CD14-positive monocyte (primary cell): ENCODE measurements at regions not wholly inside any gene's neighbourhood (a gene's known extent, or its start where the extent isn't known, plus 50 kb on each side); places are given as distances from the start of the nearest gene placed in this dataset.

Experiments
- DNase-seq, 3 donors: peaks; one replicate each; pipeline ENCODE4 v3.0.0-alpha.2; 2011 to 2022
- H2AFZ ChIP-seq: 2 replicates; pipeline ENCODE4 v1.6.0; 2012; ENCODE audit warnings: mild to moderate bottlenecking, low read depth, low read length, inconsistent platforms; ENCODE audit not compliant: insufficient read depth, poor library complexity, severe bottlenecking
- H3K27ac ChIP-seq, 2 donors: 1 replicate in 1 of 2; 2 replicates in 1 of 2; pipeline ENCODE4 v1.5.1; 2012 to 2013; ENCODE audit warnings: low read length in 2 of 2, control low read depth in 1 of 2, inconsistent platforms in 1 of 2, low read depth in 1 of 2, mild to moderate bottlenecking in 1 of 2
- H3K27me3 ChIP-seq, 2 donors: one replicate each; pipeline versions ENCODE4 v1.6.0 to v1.6.1; 2011 to 2013; ENCODE audit warnings: low read length in 2 of 2; ENCODE audit not compliant: control insufficient read depth in 2 of 2, insufficient read depth in 2 of 2
- H3K36me3 ChIP-seq, 2 donors: replicated peaks in 1 of 2; 1 replicate in 1 of 2; 2 replicates in 1 of 2; pipeline versions ENCODE4 v1.5.1 to v1.6.1; 2012 to 2013; ENCODE audit warnings: low read length in 2 of 2, control low read depth in 1 of 2, inconsistent platforms in 1 of 2, mild to moderate bottlenecking in 1 of 2; ENCODE audit not compliant: insufficient read depth in 2 of 2, control insufficient read depth in 1 of 2
- H3K4me1 ChIP-seq, 2 donors: 1 replicate in 1 of 2; 2 replicates in 1 of 2; pipeline versions ENCODE4 v1.5.1 to v1.6.1; 2012 to 2013; ENCODE audit warnings: low read length in 2 of 2, control low read depth in 1 of 2, inconsistent platforms in 1 of 2, mild to moderate bottlenecking in 1 of 2, moderate library complexity in 1 of 2; ENCODE audit not compliant: insufficient read depth in 2 of 2, control insufficient read depth in 1 of 2
- H3K4me2 ChIP-seq: replicated peaks from 2 replicates; pipeline ENCODE3; 2012; ENCODE audit warnings: low read length, moderate library complexity, mild to moderate bottlenecking; ENCODE audit not compliant: poor library complexity, severe bottlenecking; ENCODE audit errors: extremely low read depth
- H3K4me3 ChIP-seq, 3 experiments: fragments of 200-600 bp in 1 of 3; sonication (generic) in 1 of 3; replicated peaks in 1 of 3; 1 replicate in 2 of 3; 2 replicates in 1 of 3; pipeline ENCODE4 v1.5.1; 2011 to 2013; ENCODE audit warnings: low read length in 3 of 3, mild to moderate bottlenecking in 3 of 3, control low read depth in 2 of 3, low read depth in 2 of 3, inconsistent platforms in 1 of 3, moderate library complexity in 1 of 3
- H3K79me2 ChIP-seq: 2 replicates; pipeline ENCODE4 v1.6.0; 2012; ENCODE audit warnings: mild to moderate bottlenecking, control low read depth, inconsistent platforms, low read length, moderate library complexity; ENCODE audit not compliant: insufficient read depth
- H3K9ac ChIP-seq: 2 replicates; pipeline ENCODE4 v1.6.0; 2017; ENCODE audit warnings: low read length, mild to moderate bottlenecking; ENCODE audit not compliant: insufficient read depth, poor library complexity, severe bottlenecking
- H3K9me3 ChIP-seq, 2 donors: replicated peaks in 1 of 2; 1 replicate in 1 of 2; 2 replicates in 1 of 2; pipeline versions ENCODE4 v1.5.1 to v1.6.1; 2012 to 2013; ENCODE audit warnings: low read length in 2 of 2, control low read depth in 1 of 2; ENCODE audit not compliant: control insufficient read depth in 1 of 2, insufficient read depth in 1 of 2
- H4K20me1 ChIP-seq: 2 replicates; pipeline ENCODE4 v1.6.0; 2012; ENCODE audit warnings: mild to moderate bottlenecking, low read length, control low read depth, moderate library complexity; ENCODE audit not compliant: insufficient read depth
- H3K27ac Mint-ChIP-seq, 7 donors: one replicate each; pipeline ENCODE4 v1.8.0; 2020; ENCODE audit warnings: mild to moderate bottlenecking in 7 of 7, mixed read lengths in 7 of 7, moderate library complexity in 6 of 7, inconsistent platforms in 2 of 7
- H3K27me3 Mint-ChIP-seq, 3 donors: one replicate each; pipeline ENCODE4 v1.8.0; 2021 to 2022; ENCODE audit warnings: low read depth in 3 of 3, mild to moderate bottlenecking in 3 of 3, mixed read lengths in 3 of 3, moderate library complexity in 3 of 3, inconsistent platforms in 1 of 3
- H3K36me3 Mint-ChIP-seq, 2 donors: one replicate each; pipeline ENCODE4 v1.8.0; 2020; ENCODE audit warnings: mixed read lengths in 2 of 2, inconsistent platforms in 1 of 2, mild to moderate bottlenecking in 1 of 2
- H3K4me1 Mint-ChIP-seq: one replicate; pipeline ENCODE4 v1.8.0; 2020; ENCODE audit warnings: mild to moderate bottlenecking, mixed read lengths
- H3K4me3 Mint-ChIP-seq, 2 donors: one replicate each; pipeline ENCODE4 v1.8.0; 2020; ENCODE audit warnings: mild to moderate bottlenecking in 2 of 2, mixed read lengths in 2 of 2, moderate library complexity in 1 of 2
- H3K9me3 Mint-ChIP-seq, 7 donors: one replicate each; pipeline ENCODE4 v1.8.0; 2020 to 2022; ENCODE audit warnings: mixed read lengths in 7 of 7, mild to moderate bottlenecking in 6 of 7, moderate library complexity in 6 of 7, inconsistent platforms in 2 of 7
- WGBS: methylation state at CpG from one replicate; pipeline ENCODE4 v1.1.5; 2013; ENCODE audit warnings: missing lambda C conversion rate; ENCODE audit not compliant: insufficient coverage; 5-methylcytosine and 5-hydroxymethylcytosine counted together
- intact Hi-C, 2 donors: fragments of 100-400 bp; cut with micrococcal nuclease; formaldehyde crosslinking; loops; one replicate each; pipeline versions ENCODE4 v1.15.0 to v1.15.1; 2023
- TF ChIP-seq, protein P1 (sequence below): fragments of 200-600 bp; IDR thresholded peaks from one replicate; pipeline ENCODE4 v1.8.0; 2022; ENCODE audit warnings: antibody characterized with exemption, mild to moderate bottlenecking

DNA sequence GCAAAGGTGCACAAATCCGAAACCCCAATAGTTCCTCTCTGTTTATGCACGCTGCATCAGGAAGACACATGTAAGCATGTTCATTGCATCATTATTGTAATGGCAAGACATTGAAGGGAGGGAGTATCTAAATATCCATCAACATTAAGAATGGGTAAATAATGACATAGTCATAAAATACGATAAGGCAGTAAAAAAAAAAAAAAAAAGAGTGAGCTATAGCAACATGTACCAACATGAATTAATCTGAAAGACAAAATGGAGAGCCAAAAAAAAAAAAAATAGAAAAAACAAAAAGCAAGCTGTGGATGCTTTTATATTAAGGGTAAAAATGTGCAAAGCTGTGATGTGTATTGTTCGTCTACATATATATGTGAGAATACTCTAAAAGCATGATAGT is 70.2 kb upstream of the ABLIM1 start:
- Histone ChIP-seq H4K20me1 (no peaks in the 10 kb centered on the region), H3K4me2 (no peak overlapping the region), H2AFZ (no peak overlapping the region), H3K27me3 (no peaks in the 10 kb centered on the region), H3K9ac (no peak overlapping the region), H3K36me3 (no peaks in the 10 kb centered on the region), H3K4me1 (no peaks in the 10 kb centered on the region), H3K27ac (no peak overlapping the region), H3K4me3 (no peak overlapping the region), H3K9me3 (no peaks in the 10 kb centered on the region), H3K79me2 (no peaks in the 10 kb centered on the region)
- H3K36me3 Mint-ChIP-seq = no peaks in the 10 kb centered on the region
- H3K4me1 Mint-ChIP-seq = peaks cover 3% of the 10 kb centered on the region
- H3K27me3 Mint-ChIP-seq = peaks cover 0 to 3% (median under 1%) of the 10 kb centered on the region in 3 donors
- intact Hi-C loops = no loop called here
- no peak overlapping the region for H3K27ac Mint-ChIP-seq
- peaks cover 0 to 5% (median 0%) of the 10 kb centered on the region in 7 donors for H3K9me3 Mint-ChIP-seq
- no peak overlapping the region for H3K4me3 Mint-ChIP-seq
- DNase-seq = no peak
- WGBS = no CpG with 5 or more reads among the region's 4 CpGs
- TF ChIP-seq, protein P1, sequence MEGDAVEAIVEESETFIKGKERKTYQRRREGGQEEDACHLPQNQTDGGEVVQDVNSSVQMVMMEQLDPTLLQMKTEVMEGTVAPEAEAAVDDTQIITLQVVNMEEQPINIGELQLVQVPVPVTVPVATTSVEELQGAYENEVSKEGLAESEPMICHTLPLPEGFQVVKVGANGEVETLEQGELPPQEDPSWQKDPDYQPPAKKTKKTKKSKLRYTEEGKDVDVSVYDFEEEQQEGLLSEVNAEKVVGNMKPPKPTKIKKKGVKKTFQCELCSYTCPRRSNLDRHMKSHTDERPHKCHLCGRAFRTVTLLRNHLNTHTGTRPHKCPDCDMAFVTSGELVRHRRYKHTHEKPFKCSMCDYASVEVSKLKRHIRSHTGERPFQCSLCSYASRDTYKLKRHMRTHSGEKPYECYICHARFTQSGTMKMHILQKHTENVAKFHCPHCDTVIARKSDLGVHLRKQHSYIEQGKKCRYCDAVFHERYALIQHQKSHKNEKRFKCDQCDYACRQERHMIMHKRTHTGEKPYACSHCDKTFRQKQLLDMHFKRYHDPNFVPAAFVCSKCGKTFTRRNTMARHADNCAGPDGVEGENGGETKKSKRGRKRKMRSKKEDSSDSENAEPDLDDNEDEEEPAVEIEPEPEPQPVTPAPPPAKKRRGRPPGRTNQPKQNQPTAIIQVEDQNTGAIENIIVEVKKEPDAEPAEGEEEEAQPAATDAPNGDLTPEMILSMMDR = no peak

DNA sequence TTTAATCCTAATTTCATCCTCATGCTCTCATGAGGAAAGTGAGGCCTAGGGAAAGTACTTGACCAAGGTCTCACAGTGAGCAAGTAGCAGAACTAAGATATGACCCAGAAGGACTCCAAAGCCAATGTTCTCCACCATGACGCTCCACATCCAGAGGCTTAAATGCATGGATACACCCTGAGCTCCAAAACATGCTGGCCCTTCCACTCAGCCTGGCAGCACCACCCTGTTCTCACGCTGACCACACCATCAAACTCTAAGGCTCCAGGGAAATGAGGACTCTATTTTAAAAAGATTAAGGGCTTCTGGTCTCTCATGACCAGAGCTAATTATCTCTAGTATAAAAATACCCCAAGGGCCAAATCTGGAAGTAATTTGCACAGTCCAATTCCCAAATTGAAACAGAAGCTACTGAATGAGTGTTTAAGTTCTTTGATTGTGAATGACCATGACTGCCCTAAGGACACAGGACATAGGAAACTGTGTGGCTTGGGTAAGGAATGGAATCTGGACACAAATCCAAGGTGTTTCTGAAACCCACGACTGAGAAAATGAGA is 71.1 kb upstream of the ABLIM1 start:
- DNase-seq = no peak
- H3K4me3 ChIP-seq = no peak overlapping the region
- WGBS = 80% methylated on average over 1 of the region's 3 CpGs
- H3K36me3 ChIP-seq = no peaks in the 10 kb centered on the region
- no peak overlapping the region for H3K27ac Mint-ChIP-seq
- no peaks in the 10 kb centered on the region for H4K20me1 ChIP-seq
- no peaks in the 10 kb centered on the region for H3K9me3 ChIP-seq
- peaks cover 0 to 3% (median 0%) of the 10 kb centered on the region in 3 donors for H3K27me3 Mint-ChIP-seq
- no peaks in the 10 kb centered on the region for H3K79me2 ChIP-seq
- no peaks in the 10 kb centered on the region for H3K4me1 ChIP-seq
- intact Hi-C loops = no loop called here
- H3K4me1 Mint-ChIP-seq = peaks cover 3% of the 10 kb centered on the region
- H2AFZ ChIP-seq = no peak overlapping the region
- no peaks in the 10 kb centered on the region for H3K27me3 ChIP-seq
- no peaks in the 10 kb centered on the region for H3K36me3 Mint-ChIP-seq
- no peak overlapping the region for H3K4me3 Mint-ChIP-seq
- no peak overlapping the region for H3K9ac ChIP-seq
- TF ChIP-seq, protein P1 = no peak
- H3K9me3 Mint-ChIP-seq = peaks cover 0 to 5% (median 0%) of the 10 kb centered on the region in 7 donors
- H3K27ac ChIP-seq = no peak overlapping the region
- no peak overlapping the region for H3K4me2 ChIP-seq
